ENCODE measurements at regions not wholly inside any gene's neighbourhood (a gene's known extent, or its start where the extent isn't known, plus 50 kb on each side); places are given as distances from the start of the nearest gene placed in this dataset.

DNA sequence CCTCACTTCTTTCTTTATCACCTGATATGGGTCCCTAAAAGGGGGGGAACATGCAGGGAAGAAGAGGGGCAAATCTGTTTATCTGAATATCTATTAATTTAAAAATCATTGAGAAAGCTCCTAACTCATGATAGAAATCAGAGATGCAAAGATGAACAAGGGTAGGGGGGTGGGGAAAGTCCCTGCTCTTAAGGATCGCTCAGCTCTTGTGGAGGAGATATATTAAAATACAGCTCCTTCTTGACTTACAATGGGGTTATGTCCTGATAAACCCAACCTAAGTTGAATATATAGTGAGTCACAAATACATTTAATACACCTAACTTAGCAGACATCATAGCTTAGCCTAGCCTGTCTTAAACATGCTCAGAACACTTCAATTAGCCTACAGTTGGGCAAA is 237.5 kb downstream of the MAF start:
- no peak for DNase-seq (ENCODE audit: low read depth)
- in situ Hi-C loops (cut with HindIII; ENCODE audit: low pct_unique_long_range_greater_than_20kb, low sequenced_read_pairs) = no loop called here

GRCh38 chr16:79362300-79362970 is 238.1 kb downstream of the MAF start:
- in situ Hi-C loops (cut with HindIII; ENCODE audit: low pct_unique_long_range_greater_than_20kb, low sequenced_read_pairs) = no loop called here
- DNase-seq (ENCODE audit: low read depth) = no peak

DNA sequence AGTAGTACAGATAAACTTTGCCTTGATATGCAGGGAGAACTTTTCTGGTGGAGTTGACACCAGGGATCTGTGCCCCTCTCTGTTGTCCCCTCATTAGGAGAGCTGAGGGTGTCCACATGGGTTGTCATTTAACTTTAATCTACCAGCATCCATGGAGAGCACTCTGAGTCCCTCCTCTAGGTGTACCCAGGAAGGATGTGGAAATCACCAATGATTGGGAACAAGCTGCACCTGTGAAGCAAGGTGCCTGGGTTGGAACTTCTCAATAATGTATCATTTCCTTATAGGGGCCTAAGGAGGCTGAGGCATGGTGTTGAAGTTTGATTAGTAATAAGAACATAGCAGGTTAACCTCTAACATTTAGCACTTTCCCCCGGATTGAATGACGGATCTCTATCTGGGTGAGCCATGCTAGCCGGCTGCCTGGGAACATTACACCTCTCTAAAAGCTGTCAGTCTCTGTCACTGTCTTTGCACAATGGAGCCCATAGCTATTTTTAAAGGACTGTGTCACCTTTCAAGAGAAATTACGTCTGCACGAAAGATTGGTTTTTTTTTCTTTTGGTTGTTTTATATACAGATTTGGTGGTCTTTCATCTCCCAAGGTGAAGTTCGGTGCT is 239.3 kb downstream of the MAF start:
- no peak for DNase-seq (ENCODE audit: low read depth)
- in situ Hi-C loops (cut with HindIII; ENCODE audit: low pct_unique_long_range_greater_than_20kb, low sequenced_read_pairs) = no loop called here

GRCh38 chr16:79360267-79360666 is 240.3 kb downstream of the MAF start:
- DNase-seq (ENCODE audit: low read depth) = no peak
- in situ Hi-C loops (cut with HindIII; ENCODE audit: low pct_unique_long_range_greater_than_20kb, low sequenced_read_pairs) = no loop called here

DNA sequence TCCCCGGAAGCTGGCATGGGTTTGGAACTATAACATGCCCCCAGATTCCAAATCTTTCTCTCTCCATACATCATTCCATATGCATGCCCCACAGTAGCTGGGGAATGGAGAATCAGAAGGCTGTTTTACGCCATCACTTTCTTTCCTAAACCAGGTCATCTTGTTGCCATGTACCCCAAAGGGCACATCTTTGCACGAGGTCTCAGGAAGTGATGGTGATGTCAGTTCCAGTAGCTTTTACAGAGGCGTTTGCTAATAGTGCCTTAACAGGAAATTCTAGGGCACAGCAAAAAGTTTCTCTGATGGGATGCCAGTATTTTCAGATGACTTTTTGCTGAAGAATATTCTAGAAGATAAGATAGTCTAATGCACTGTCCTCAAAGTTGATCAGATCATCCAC is 241.5 kb downstream of the MAF start:
- in situ Hi-C loops (cut with HindIII; ENCODE audit: low pct_unique_long_range_greater_than_20kb, low sequenced_read_pairs) = no loop called here
- no peak for DNase-seq (ENCODE audit: low read depth)

GRCh38 chr16:79358188-79358587 is 242.3 kb downstream of the MAF start:
- no peak for DNase-seq (ENCODE audit: low read depth)
- in situ Hi-C loops (cut with HindIII; ENCODE audit: low pct_unique_long_range_greater_than_20kb, low sequenced_read_pairs) = no loop called here

- DNase-seq (ENCODE audit: low read depth) = no peak
- in situ Hi-C loops (cut with HindIII; ENCODE audit: low pct_unique_long_range_greater_than_20kb, low sequenced_read_pairs) = no loop called here
Observed at GRCh38 chr16:79355600-79356358, 244.8 kb downstream of the MAF start.

GRCh38 chr16:79351927-79352326 is 248.6 kb downstream of the MAF start:
- in situ Hi-C loops (cut with HindIII; ENCODE audit: low pct_unique_long_range_greater_than_20kb, low sequenced_read_pairs) = no loop called here
- no peak for DNase-seq (ENCODE audit: low read depth)

DNA sequence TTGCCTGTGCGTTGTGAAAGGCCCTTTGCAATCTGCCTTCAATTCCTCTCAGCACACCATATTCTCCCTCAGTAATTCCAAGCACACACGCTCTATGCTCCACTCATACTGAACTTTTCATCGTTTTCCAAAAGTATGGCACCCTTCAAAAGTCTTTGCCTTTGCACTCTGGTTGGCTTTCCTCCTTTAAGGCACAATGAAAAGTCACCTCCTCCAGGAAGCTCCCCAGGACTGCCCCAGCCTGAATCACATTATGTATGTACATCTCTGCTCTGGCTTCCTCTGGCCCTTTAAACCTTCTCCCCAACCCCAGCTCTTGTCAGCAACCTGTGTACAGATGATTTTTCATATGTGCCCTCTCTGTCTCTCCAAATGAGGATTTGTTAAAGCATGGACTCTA is 250.7 kb downstream of the MAF start:
- DNase-seq (ENCODE audit: low read depth) = no peak
- in situ Hi-C loops (cut with HindIII; ENCODE audit: low pct_unique_long_range_greater_than_20kb, low sequenced_read_pairs) = no loop called here

GRCh38 chr16:79348521-79349306 is 251.8 kb downstream of the MAF start:
- no peak for DNase-seq (ENCODE audit: low read depth)
- in situ Hi-C loops (cut with HindIII; ENCODE audit: low pct_unique_long_range_greater_than_20kb, low sequenced_read_pairs) = no loop called here

GRCh38 chr16:79347277-79347676 is 253.3 kb downstream of the MAF start:
- in situ Hi-C loops (cut with HindIII; ENCODE audit: low pct_unique_long_range_greater_than_20kb, low sequenced_read_pairs) = no loop called here
- no peak for DNase-seq (ENCODE audit: low read depth)

DNA sequence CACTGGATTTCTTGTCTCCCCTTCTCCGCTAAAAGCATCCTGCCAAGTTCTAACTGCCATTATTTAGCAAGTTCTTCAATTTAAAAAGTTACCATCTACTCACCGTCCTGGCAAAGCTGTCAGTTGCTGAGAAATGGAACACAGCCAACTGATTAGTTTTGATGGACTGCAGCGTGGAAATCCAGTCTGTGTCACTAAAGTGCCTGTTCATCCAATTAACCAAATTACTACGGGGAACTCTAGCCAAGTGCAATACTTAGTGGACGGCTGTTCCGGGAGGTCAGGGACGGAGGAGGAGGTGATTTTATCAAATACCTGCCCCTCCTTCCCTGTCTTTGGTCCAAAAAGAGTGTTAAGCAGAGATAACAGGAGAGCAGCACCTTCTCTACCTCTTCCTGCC is 260.7 kb downstream of the MAF start:
- in situ Hi-C loops (cut with HindIII; ENCODE audit: low pct_unique_long_range_greater_than_20kb, low sequenced_read_pairs) = no loop called here
- no peak for DNase-seq (ENCODE audit: low read depth)

GRCh38 chr16:79337906-79338305 is 262.6 kb downstream of the MAF start:
- DNase-seq (ENCODE audit: low read depth) = no peak
- in situ Hi-C loops (cut with HindIII; ENCODE audit: low pct_unique_long_range_greater_than_20kb, low sequenced_read_pairs) = no loop called here

DNA sequence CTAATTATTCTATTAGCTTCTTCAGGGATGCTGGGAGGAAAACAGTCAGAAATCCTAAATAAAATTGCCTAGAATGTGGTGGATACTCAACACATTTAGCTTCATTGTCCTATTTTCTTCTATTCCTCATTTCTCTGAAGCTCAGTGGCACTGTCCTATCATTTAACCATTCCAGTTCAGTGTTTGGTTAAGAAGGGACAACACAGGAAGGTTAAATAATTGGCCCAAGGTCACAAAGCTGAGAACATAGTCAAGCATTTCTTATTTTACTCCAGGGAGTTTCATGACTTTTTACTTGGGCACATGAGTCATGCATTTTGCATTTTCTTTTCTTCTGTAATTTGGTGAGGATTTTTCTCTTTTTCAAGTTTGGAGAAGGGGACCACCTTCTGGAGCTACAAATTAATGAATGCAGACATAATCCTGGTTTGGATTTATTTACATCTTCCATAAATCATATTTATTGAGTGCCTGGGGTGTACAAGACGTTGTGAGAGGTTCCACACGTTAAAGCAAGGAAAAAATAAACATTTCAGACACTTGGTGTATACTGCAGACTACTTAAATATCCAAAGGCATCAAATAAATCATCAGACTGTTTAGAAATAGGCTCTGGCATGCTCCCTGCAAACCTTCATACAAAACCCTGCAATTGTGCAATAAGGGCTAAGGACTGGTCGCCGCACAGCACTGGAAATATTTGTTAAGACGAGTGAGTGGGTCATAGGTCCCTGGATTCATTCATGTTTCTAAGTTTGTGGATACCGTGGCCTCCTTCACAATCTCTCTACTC is 263.9 kb downstream of the MAF start:
- in situ Hi-C loops (cut with HindIII; ENCODE audit: low pct_unique_long_range_greater_than_20kb, low sequenced_read_pairs) = no loop called here
- no peak for DNase-seq (ENCODE audit: low read depth)

DNA sequence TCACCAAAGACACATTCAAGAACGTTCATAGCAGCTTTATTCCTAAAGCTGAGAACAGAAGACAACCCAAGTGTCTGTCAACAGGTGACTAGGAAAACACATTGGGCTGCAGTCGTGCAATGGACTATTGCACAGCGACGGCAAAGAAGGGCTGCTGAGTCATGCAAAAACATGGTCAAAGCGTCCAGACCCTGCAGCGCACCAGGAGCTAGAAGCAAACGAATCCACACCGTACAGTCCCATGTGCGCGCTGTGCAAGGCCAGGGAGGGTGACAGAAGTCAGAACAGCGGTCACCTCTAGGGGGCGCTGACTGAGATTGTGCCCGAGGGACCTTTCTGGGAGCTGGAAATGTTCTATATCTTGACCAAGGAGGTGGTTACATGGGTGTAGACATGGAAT is 266.4 kb downstream of the MAF start:
- DNase-seq (ENCODE audit: low read depth) = no peak
- in situ Hi-C loops (cut with HindIII; ENCODE audit: low pct_unique_long_range_greater_than_20kb, low sequenced_read_pairs) = no loop called here

DNA sequence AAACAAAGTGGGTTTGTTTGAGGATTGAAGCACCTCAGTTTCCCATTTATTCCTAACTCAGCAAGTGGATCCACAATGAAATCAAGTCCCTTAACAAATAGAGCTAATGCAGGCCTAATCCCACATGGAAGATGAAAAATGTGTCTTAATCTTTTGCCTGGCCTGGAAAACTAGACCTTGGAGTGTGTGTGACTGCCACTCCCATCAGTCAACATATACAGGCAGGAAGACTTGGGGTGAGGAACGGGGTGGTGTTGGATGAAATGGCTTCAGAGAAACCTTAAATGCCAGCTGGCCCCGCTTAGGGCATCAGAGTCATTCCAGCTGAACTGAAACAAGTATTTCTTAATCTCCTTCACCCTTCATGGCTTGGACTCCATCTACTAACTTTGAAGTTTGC is 269.5 kb downstream of the MAF start:
- no peak for DNase-seq (ENCODE audit: low read depth)
- in situ Hi-C loops (cut with HindIII; ENCODE audit: low pct_unique_long_range_greater_than_20kb, low sequenced_read_pairs) = no loop called here

GRCh38 chr16:79329967-79330366 is 270.6 kb downstream of the MAF start:
- no peak for DNase-seq (ENCODE audit: low read depth)
- in situ Hi-C loops (cut with HindIII; ENCODE audit: low pct_unique_long_range_greater_than_20kb, low sequenced_read_pairs) = no loop called here

GRCh38 chr16:79329166-79329521 is 271.4 kb downstream of the MAF start:
- in situ Hi-C loops (cut with HindIII; ENCODE audit: low pct_unique_long_range_greater_than_20kb, low sequenced_read_pairs) = no loop called here
- no peak for DNase-seq (ENCODE audit: low read depth)

Measured in Caki2 (cell line).